ENCODE measurements at regions not wholly inside any gene's neighbourhood (a gene's known extent, or its start where the extent isn't known, plus 50 kb on each side); places are given as distances from the start of the nearest gene placed in this dataset.

GRCh38 chr3:187522293-187522692 is 147.9 kb downstream of the SST start (continued):
- TF ChIP-seq DDX20 (tag; IDR thresholded peaks at IDR 0.05; ENCODE audit: low read depth): no peak
- peak; percentile 49 for TF ChIP-seq CXXC5 (CRISPR knock-in tag; IDR thresholded peaks at IDR 0.05)
- TF ChIP-seq CBFA2T3 (IDR thresholded peaks at IDR 0.05): peak; percentile 86
- no peak for TF ChIP-seq ZNF76 (CRISPR knock-in tag; IDR thresholded peaks at IDR 0.05; ENCODE audit: borderline replicate concordance)
- no peak for TF ChIP-seq ESRRB (CRISPR knock-in tag; IDR thresholded peaks at IDR 0.05; ENCODE audit: borderline replicate concordance)
- no peak for TF ChIP-seq TGIF2 (CRISPR knock-in tag; IDR thresholded peaks at IDR 0.05)
- TF ChIP-seq ZNF318 (IDR thresholded peaks at IDR 0.05; ENCODE audit: borderline replicate concordance in 1 of 2, low read depth in 1 of 2): peak in 1 of 2 experiments; percentile 70; a peak in 2 of 4 replicates
- TF ChIP-seq ZNF316 (IDR thresholded peaks at IDR 0.05): peak; percentile 65
- TF ChIP-seq RBBP5 (IDR thresholded peaks at IDR 0.05; ENCODE audit: borderline replicate concordance, insufficient read depth, low read length, poor library complexity, severe bottlenecking): no peak
- TF ChIP-seq MTA2 (IDR thresholded peaks at IDR 0.05; ENCODE audit: low read depth): peak; percentile 61
- peak; percentile 23 for TF ChIP-seq PRDM10 (IDR thresholded peaks at IDR 0.05; ENCODE audit: partially characterized antibody)
- no peak for TF ChIP-seq ETV6 (IDR thresholded peaks at IDR 0.05; ENCODE audit: borderline replicate concordance in 1 of 2, low read depth in 2 of 2, low read length in 1 of 2)
- TF ChIP-seq ETV6 (CRISPR knock-in tag; IDR thresholded peaks at IDR 0.05; ENCODE audit: borderline replicate concordance): no peak
- TF ChIP-seq STAT5A (IDR thresholded peaks at IDR 0.05; ENCODE audit: borderline replicate concordance, low read length): peak; percentile 79
- TF ChIP-seq ZNF174 (CRISPR knock-in tag; IDR thresholded peaks at IDR 0.05): no peak
- TF ChIP-seq ATF3 (IDR thresholded peaks at IDR 0.05): peak; percentile 86
- TF ChIP-seq ATF3 (CRISPR knock-in tag; conservative IDR thresholded peaks at IDR 0.05): no peak

All from K562 (cell line).